HEK293 (cell line): ENCODE measurements at regions not wholly inside any gene's neighbourhood (a gene's known extent, or its start where the extent isn't known, plus 50 kb on each side); places are given as distances from the start of the nearest gene placed in this dataset.

Source experiments
- CTCF ChIA-PET: fragments of 350-600 bp; formaldehyde crosslinking; extraction: SDS; loops from one replicate; lab custom pipeline; 2021; ENCODE audit warnings: antibody characterized with exemption; lab: Yijun Ruan, JAX
- POLR2A ChIA-PET: fragments of 300-600 bp; formaldehyde crosslinking; extraction: SDS; loops from one replicate; lab custom pipeline; 2020; ENCODE audit warnings: antibody characterized with exemption, inconsistent platforms; lab: Yijun Ruan, JAX
- H3K27ac ChIP-seq: fragments of 200-500 bp; sonication (Bioruptor generic); 2 replicates; pipeline ENCODE4 v1.5.1; 2014; ENCODE audit warnings: low read depth, low read length, control low read depth, inconsistent platforms; ENCODE audit errors: extremely low read depth
- H3K36me3 ChIP-seq, 2 experiments: fragments of 200-500 bp in 1 of 2; sonication (Bioruptor generic) in 1 of 2; 1 replicate in 1 of 2; 2 replicates in 1 of 2; pipeline ENCODE4 v1.5.1; 2014 to 2017; ENCODE audit warnings: inconsistent platforms in 2 of 2, low read length in 2 of 2; ENCODE audit not compliant: control insufficient read depth in 2 of 2, insufficient read depth in 1 of 2
- H3K4me1 ChIP-seq: fragments of 200-500 bp; sonication (Bioruptor generic); 2 replicates; pipeline ENCODE4 v1.5.1; 2014; ENCODE audit warnings: mild to moderate bottlenecking, low read length, inconsistent platforms; ENCODE audit not compliant: control insufficient read depth, insufficient read depth
- H3K4me3 ChIP-seq: 2 replicates; pipeline ENCODE4 v1.5.1; 2011; ENCODE audit warnings: low read depth, mild to moderate bottlenecking, control low read depth, low read length, moderate library complexity
- H3K9me3 ChIP-seq: fragments of 200-500 bp; sonication (Bioruptor generic); 2 replicates; pipeline ENCODE4 v1.5.1; 2014; ENCODE audit warnings: low read depth, low read length, inconsistent platforms; ENCODE audit not compliant: control insufficient read depth, insufficient read depth
- GFI1B ChIP-seq: fragments of 450-650 bp; formaldehyde crosslinking; IDR thresholded peaks from 2 replicates; pipeline ENCODE4 v1.5.1; 2016; ENCODE audit warnings: missing biosample characterization, missing genetic modification characterization
- KLF16 ChIP-seq: fragments of 450-650 bp; formaldehyde crosslinking; IDR thresholded peaks from 2 replicates; pipeline ENCODE4 v1.5.1; 2017; ENCODE audit warnings: missing biosample characterization, missing genetic modification characterization
- MZF1 ChIP-seq: fragments of 450-650 bp; formaldehyde crosslinking; IDR thresholded peaks from 2 replicates; pipeline ENCODE4 v1.5.1; 2017; ENCODE audit warnings: missing biosample characterization, missing genetic modification characterization, borderline replicate concordance
- ZBTB17 ChIP-seq: fragments of 450-650 bp; formaldehyde crosslinking; IDR thresholded peaks from 2 replicates; pipeline ENCODE4 v1.5.1; 2016; ENCODE audit warnings: missing biosample characterization, missing genetic modification characterization
- ZBTB20 ChIP-seq: fragments of 450-650 bp; formaldehyde crosslinking; IDR thresholded peaks from 2 replicates; pipeline ENCODE4 v1.5.1; 2016; ENCODE audit warnings: missing biosample characterization, missing genetic modification characterization
- ZFHX2 ChIP-seq: fragments of 450-650 bp; formaldehyde crosslinking; conservative IDR thresholded peaks from 2 replicates; pipeline ENCODE4 v1.5.1; 2016; ENCODE audit warnings: missing biosample characterization, missing genetic modification characterization
- ZNF133 ChIP-seq: fragments of 450-650 bp; formaldehyde crosslinking; IDR thresholded peaks from 2 replicates; pipeline ENCODE4 v1.5.1; 2016; ENCODE audit warnings: missing biosample characterization, missing genetic modification characterization
- ZNF280C ChIP-seq: fragments of 450-650 bp; formaldehyde crosslinking; IDR thresholded peaks from 2 replicates; pipeline ENCODE4 v1.5.1; 2016; ENCODE audit warnings: missing biosample characterization, missing genetic modification characterization
- ZNF433 ChIP-seq: fragments of 450-650 bp; formaldehyde crosslinking; IDR thresholded peaks from 2 replicates; pipeline ENCODE4 v1.5.1; 2016; ENCODE audit warnings: missing biosample characterization, missing genetic modification characterization, low read depth
- ZNF513 ChIP-seq: fragments of 450-650 bp; IDR thresholded peaks from 2 replicates; pipeline ENCODE4 v1.5.1; 2018; ENCODE audit warnings: missing biosample characterization, missing genetic modification characterization
- ZNF558 ChIP-seq: fragments of 450-650 bp; formaldehyde crosslinking; IDR thresholded peaks from 2 replicates; pipeline ENCODE4 v1.5.1; 2016; ENCODE audit warnings: missing biosample characterization, missing genetic modification characterization
- ZNF768 ChIP-seq: fragments of 450-650 bp; formaldehyde crosslinking; IDR thresholded peaks from 2 replicates; pipeline ENCODE4 v1.5.1; 2018; ENCODE audit warnings: missing biosample characterization, mild to moderate bottlenecking, missing genetic modification characterization
- ZNF776 ChIP-seq: fragments of 450-650 bp; formaldehyde crosslinking; IDR thresholded peaks from 2 replicates; pipeline ENCODE4 v1.5.0; 2017; ENCODE audit warnings: missing biosample characterization, missing genetic modification characterization, borderline replicate concordance
- ZSCAN23 ChIP-seq: fragments of 450-650 bp; formaldehyde crosslinking; IDR thresholded peaks from 2 replicates; pipeline ENCODE4 v1.5.1; 2016; ENCODE audit warnings: missing biosample characterization, missing genetic modification characterization
- ZSCAN5A ChIP-seq: fragments of 450-650 bp; formaldehyde crosslinking; IDR thresholded peaks from 2 replicates; pipeline ENCODE4 v1.5.1; 2016; ENCODE audit warnings: missing biosample characterization, missing genetic modification characterization
- TF ChIP-seq, protein P1 (sequence below): fragments of 450-650 bp; formaldehyde crosslinking; IDR thresholded peaks from 2 replicates; pipeline ENCODE4 v1.5.1; 2016; ENCODE audit warnings: missing biosample characterization, missing genetic modification characterization, low read depth

GRCh38 chr12:103012884-103013283 lies 55.4 kb downstream of the ASCL1 start:
- Histone ChIP-seq H3K27ac (no peak overlapping the region), H3K36me3 (no peaks in the 10 kb centered on the region), H3K4me3 (no peak overlapping the region), H3K9me3 (no peaks in the 10 kb centered on the region), H3K4me1 (no peaks in the 10 kb centered on the region)
- ChIA-PET CTCF (interaction anchor here (0.6 kb wide), 1 partner anchor 470 kb away, joined by 3 read pairs; no protein-coding TSS in a partner anchor), POLR2A (interaction anchor here (0.6 kb wide), 1 partner anchor 1071 kb away, joined by 4 read pairs; no protein-coding TSS in a partner anchor)
- TF ChIP-seq ZNF433 (tag by site-specific recombination) (no peak), ZNF776 (tag by site-specific recombination) (no peak), KLF16 (no peak), ZSCAN23 (tag by site-specific recombination) (no peak), ZBTB20 (tag by site-specific recombination) (no peak), ZNF558 (no peak), GFI1B (no peak), ZFHX2 (tag by site-specific recombination) (no peak), ZNF280C (tag by site-specific recombination) (no peak)

GRCh38 chr12:103013741-103014300 lies 56.3 kb downstream of the ASCL1 start:
- ChIA-PET CTCF (no interaction called here), POLR2A (no interaction called here)
- H3K4me1 ChIP-seq: no peaks in the 10 kb centered on the region
- H3K36me3 ChIP-seq: no peaks in the 10 kb centered on the region
- H3K9me3 ChIP-seq: no peaks in the 10 kb centered on the region
- H3K27ac ChIP-seq: no peak overlapping the region
- no peak for TF ChIP-seq ZNF768 (tag by site-specific recombination)
- TF ChIP-seq ZNF513 (tag by site-specific recombination): no peak
- TF ChIP-seq ZSCAN5A (tag by site-specific recombination): no peak
- no peak for TF ChIP-seq MZF1 (tag by site-specific recombination)
- TF ChIP-seq ZNF133 (tag by site-specific recombination): no peak
- TF ChIP-seq, protein P1, sequence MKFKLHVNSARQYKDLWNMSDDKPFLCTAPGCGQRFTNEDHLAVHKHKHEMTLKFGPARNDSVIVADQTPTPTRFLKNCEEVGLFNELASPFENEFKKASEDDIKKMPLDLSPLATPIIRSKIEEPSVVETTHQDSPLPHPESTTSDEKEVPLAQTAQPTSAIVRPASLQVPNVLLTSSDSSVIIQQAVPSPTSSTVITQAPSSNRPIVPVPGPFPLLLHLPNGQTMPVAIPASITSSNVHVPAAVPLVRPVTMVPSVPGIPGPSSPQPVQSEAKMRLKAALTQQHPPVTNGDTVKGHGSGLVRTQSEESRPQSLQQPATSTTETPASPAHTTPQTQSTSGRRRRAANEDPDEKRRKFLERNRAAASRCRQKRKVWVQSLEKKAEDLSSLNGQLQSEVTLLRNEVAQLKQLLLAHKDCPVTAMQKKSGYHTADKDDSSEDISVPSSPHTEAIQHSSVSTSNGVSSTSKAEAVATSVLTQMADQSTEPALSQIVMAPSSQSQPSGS (tag by site-specific recombination): no peak
- TF ChIP-seq ZNF776 (tag by site-specific recombination): no peak
- no peak for TF ChIP-seq ZBTB17 (tag by site-specific recombination)
- no peak overlapping the region for H3K4me3 ChIP-seq
